Esophagus squamous epithelium (tissue), 5 donors: ENCODE measurements at regions not wholly inside any gene's neighbourhood (a gene's known extent, or its start where the extent isn't known, plus 50 kb on each side); places are given as distances from the start of the nearest gene placed in this dataset.

ENCODE experiments used
- DNase-seq: peaks from one replicate; lab custom pipeline; 2025; lab: John Stamatoyannopoulos, UW
- H3K27ac ChIP-seq, 4 donors: fragments of 200-600 bp; sonication (generic); one replicate each; pipeline ENCODE4 v1.5.1; 2016 to 2019; ENCODE audit warnings: mild to moderate bottlenecking in 1 of 4
- H3K27me3 ChIP-seq, 4 donors: fragments of 200-600 bp; sonication (generic); 1 replicate in 3 of 4; 2 replicates in 1 of 4; pipeline versions ENCODE4 v1.5.1 to v1.6.0; 2017 to 2021; ENCODE audit warnings: antibody characterized with exemption in 1 of 4
- H3K36me3 ChIP-seq, 3 donors: fragments of 200-600 bp; sonication (generic); one replicate each; pipeline ENCODE4 v1.5.1; 2016 to 2019
- H3K4me1 ChIP-seq, 3 donors: fragments of 200-600 bp; sonication (generic); one replicate each; pipeline ENCODE4 v1.5.1; 2017 to 2019
- H3K4me3 ChIP-seq, 4 donors: fragments of 200-600 bp; sonication (generic); 1 replicate in 3 of 4; 2 replicates in 1 of 4; pipeline ENCODE4 v1.5.1; 2016 to 2019; ENCODE audit warnings: mild to moderate bottlenecking in 2 of 4, moderate library complexity in 1 of 4
- H3K9me3 ChIP-seq, 3 donors: fragments of 200-600 bp; sonication (generic); one replicate each; pipeline ENCODE4 v1.5.1; 2016 to 2019
- CTCF ChIP-seq, 6 experiments: fragments of 450-650 bp in 4 of 6; fragments of 200-600 bp in 2 of 6; sonication (generic) in 2 of 6; IDR thresholded peaks; one replicate each; pipeline ENCODE4 v1.5.1; 2016 to 2019; ENCODE audit warnings: antibody characterized with exemption in 6 of 6, mild to moderate bottlenecking in 4 of 6, moderate library complexity in 4 of 6
- POLR2A ChIP-seq, 4 donors: fragments of 450-650 bp; IDR thresholded peaks; one replicate each; pipeline ENCODE4 v1.6.1; 2017; ENCODE audit warnings: antibody characterized with exemption in 4 of 4, mild to moderate bottlenecking in 4 of 4, moderate library complexity in 3 of 4
- WGBS, 2 donors: methylation state at CpG; one replicate each; pipeline ENCODE4 v1.1.5; 2018; 5-methylcytosine and 5-hydroxymethylcytosine counted together
- intact Hi-C: fragments of 100-400 bp; cut with DNase I; formaldehyde crosslinking; loops from one replicate; pipeline ENCODE4 v1.15.0; 2022
- donor health status: DM: yes; HTN: yes; CAD: no.

- Histone ChIP-seq H3K27ac (no peak overlapping the region), H3K36me3 (no peaks in the 10 kb centered on the region), H3K4me1 (no peaks in the 10 kb centered on the region), H3K4me3 (no peak overlapping the region), H3K9me3 (no peaks in the 10 kb centered on the region), H3K27me3 (no peaks in the 10 kb centered on the region)
- TF ChIP-seq POLR2A (IDR thresholded peaks at IDR 0.05) (no peak), CTCF (IDR thresholded peaks at IDR 0.05) (no peak)
- no peak for DNase-seq
- 82 to 83% methylated on average over 3 of the region's 3 CpGs for whole genome bisulfite sequencing, 2 donors
- intact Hi-C loops, result no loop called here
These were observed 422.9 kb upstream of the GRM7 start for GRCh38 chr3:6438031-6438430.

GRCh38 chr3:6439226-6439625, 421.7 kb upstream of the GRM7 start:
- H3K27me3 ChIP-seq, result no peaks in the 10 kb centered on the region
- H3K9me3 ChIP-seq, result no peaks in the 10 kb centered on the region
- H3K27ac ChIP-seq, result no peak overlapping the region
- no peaks in the 10 kb centered on the region for H3K36me3 ChIP-seq
- TF ChIP-seq CTCF (IDR thresholded peaks at IDR 0.05), result no peak
- no peak for TF ChIP-seq POLR2A (IDR thresholded peaks at IDR 0.05)
- no peak overlapping the region for H3K4me3 ChIP-seq
- WGBS, 2 donors, result 91 to 93% methylated on average over 8 of the region's 8 CpGs
- intact Hi-C loops, result no loop called here
- DNase-seq, result no peak
- H3K4me1 ChIP-seq, result no peaks in the 10 kb centered on the region

- H3K27ac ChIP-seq, result no peak overlapping the region
- no peak overlapping the region for H3K4me3 ChIP-seq
- H3K27me3 ChIP-seq, result no peaks in the 10 kb centered on the region
- intact Hi-C loops, result no loop called here
- no peaks in the 10 kb centered on the region for H3K4me1 ChIP-seq
- no peaks in the 10 kb centered on the region for H3K9me3 ChIP-seq
- DNase-seq, result no peak
- TF ChIP-seq POLR2A (IDR thresholded peaks at IDR 0.05) (no peak), CTCF (IDR thresholded peaks at IDR 0.05) (no peak)
- WGBS, 2 donors, result 78 to 79% methylated on average over 1 of the region's 1 CpG
- H3K36me3 ChIP-seq, result no peaks in the 10 kb centered on the region
These were observed 421.1 kb upstream of the GRM7 start for GRCh38 chr3:6439824-6440223.

GRCh38 chr3:6444888-6445658, 415.8 kb upstream of the GRM7 start:
- H3K4me3 ChIP-seq, result no peak overlapping the region
- no peak overlapping the region for H3K27ac ChIP-seq
- no peak for DNase-seq
- no peaks in the 10 kb centered on the region for H3K4me1 ChIP-seq
- H3K9me3 ChIP-seq, result no peaks in the 10 kb centered on the region
- no peaks in the 10 kb centered on the region for H3K27me3 ChIP-seq
- intact Hi-C loops, result no loop called here
- H3K36me3 ChIP-seq, result no peaks in the 10 kb centered on the region
- TF ChIP-seq POLR2A (IDR thresholded peaks at IDR 0.05) (no peak), CTCF (IDR thresholded peaks at IDR 0.05) (no peak)
- 100% methylated on average over 1 of the region's 1 CpG; no CpG with 5 or more reads in 1 of the 2 donors for WGBS, 2 donors

- Histone ChIP-seq H3K4me1 (no peaks in the 10 kb centered on the region), H3K36me3 (no peaks in the 10 kb centered on the region), H3K27me3 (no peaks in the 10 kb centered on the region), H3K27ac (no peak overlapping the region), H3K9me3 (no peaks in the 10 kb centered on the region), H3K4me3 (no peak overlapping the region)
- intact Hi-C loops, result no loop called here
- DNase-seq, result no peak
- TF ChIP-seq POLR2A (IDR thresholded peaks at IDR 0.05), result no peak
- TF ChIP-seq CTCF (IDR thresholded peaks at IDR 0.05), result no peak
- WGBS, 2 donors, result 27 to 69% methylated on average over 3 to 4 of the region's 5 CpGs
These were observed 413.6 kb upstream of the GRM7 start for GRCh38 chr3:6447166-6447801.
